Activated naive CD4-positive, alpha-beta T cell (primary cell): ENCODE measurements at regions not wholly inside any gene's neighbourhood (a gene's known extent, or its start where the extent isn't known, plus 50 kb on each side); places are given as distances from the start of the nearest gene placed in this dataset.
"Not testable (repeated sequence)": the region's sequence is repeated elsewhere in the genome, so short reads cannot be mapped to it uniquely, and the experiment has no call there.

Experiments
- DNase-seq, 4 experiments: peaks; one replicate each; lab custom pipeline; 2025; lab: John Stamatoyannopoulos, UW

DNA sequence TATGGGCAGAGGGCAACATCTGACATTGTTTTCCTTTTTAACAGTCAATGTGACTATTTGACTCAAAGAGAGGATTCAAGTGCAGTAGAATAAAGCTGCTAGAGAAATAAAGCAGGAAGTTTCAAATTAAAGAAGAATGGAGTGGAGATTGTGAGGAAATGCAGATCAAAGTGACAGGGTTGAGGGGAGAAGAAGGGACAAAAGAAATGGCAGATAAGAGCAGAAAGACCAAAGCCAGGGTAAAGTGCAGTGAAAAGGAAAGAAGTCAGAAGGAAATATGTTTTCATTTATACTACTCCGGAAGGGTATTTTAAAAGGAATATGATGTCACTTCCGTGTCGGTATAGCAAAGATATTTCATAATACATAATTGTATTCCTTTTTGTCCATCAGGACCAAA lies 297.5 kb upstream of the CRIM1 start:
- no peak for DNase-seq

DNA sequence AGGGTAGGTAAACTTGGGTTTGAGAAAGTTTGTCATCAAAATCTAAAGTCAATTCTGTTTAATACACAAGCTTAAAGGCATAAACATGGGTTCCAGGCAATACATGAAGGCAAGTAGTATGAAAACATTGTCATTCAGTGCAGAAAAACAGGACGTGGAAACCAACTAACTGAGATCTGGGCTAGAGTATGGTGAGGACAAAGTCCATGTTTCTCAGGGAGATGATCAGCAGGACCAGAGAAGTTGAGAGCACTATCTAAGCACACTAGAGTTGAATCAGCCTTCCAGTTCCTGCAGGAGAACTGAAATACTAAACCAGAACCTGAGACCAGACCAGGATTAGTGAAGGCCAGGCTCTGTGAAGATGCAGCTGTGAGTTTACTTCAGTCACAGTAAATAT lies 302.8 kb upstream of the CRIM1 start:
- DNase-seq = no peak

DNA sequence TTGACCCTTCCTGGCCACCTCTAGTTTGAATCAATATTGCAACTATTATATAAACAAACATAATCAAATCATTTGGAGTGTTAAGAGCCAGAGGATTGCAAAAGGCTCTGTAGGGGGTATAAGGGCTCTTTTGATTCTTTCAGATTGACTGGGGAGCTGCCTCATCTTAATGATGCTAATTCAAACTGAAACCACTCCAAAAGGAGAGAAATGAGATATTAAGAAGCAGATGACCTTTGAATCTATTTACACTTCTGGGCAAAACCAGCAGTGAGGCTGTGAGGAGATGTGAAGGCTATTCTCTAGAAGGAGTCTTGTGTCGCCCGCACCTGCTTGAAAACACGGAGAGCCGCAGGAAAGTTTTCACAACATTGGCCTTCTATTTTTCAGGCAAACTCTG lies 311.2 kb upstream of the CRIM1 start:
- DNase-seq = no peak

DNA sequence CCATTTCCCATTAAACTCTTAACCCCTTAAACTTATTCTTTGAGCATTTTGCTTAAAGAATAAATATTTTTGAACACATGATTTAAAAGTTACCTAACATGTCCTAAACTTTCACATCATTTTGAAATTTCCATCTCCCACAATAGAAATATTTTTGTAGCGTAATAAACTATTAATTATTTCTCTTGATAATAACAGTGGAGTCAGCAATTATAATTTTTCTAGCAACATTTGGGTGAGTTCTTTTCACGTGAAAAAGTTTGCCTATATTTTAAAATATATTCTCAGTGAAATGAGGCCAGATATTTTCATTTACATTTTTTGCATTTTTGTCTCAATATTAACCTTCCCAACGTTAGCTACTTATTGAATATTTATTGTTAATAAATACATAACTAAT lies 320.4 kb upstream of the CRIM1 start:
- no peak for DNase-seq

DNA sequence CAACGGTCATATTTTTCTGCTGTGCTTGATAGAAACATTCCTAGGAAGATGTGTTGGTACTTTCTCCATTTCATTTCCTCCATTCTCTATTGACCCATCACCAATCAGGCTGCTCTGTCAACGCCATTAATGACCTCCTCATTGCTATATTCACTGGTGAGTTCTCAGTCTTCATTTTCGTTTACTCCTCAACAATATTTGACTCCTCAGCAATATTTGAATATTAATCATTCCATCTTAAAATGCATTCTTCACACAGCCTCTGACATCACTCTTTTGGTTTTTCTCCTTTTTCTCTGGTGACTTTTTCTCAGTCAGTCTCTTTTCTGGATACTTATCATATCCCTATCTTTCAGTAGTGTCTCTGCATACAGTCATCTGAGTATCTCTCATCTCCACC lies 323.5 kb upstream of the CRIM1 start:
- no peak for DNase-seq

DNA sequence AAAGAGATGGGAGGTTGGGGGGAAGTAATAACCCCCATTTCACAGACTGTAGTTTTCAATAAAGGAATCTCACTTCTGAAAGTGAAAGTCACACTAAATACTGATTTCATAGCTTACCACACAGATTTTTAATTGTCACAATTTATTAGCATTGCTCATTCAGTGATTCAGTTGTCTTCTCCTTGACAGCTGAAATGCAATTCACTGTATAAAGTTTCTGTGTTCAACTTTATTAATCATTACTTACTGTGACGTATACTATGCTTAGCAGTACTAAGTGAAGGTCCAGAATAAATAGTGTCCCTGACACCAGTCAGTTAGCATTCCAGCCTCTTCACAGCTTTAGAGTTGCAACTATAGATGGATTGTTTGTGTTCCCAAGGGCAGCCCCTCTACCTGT lies 324.1 kb upstream of the CRIM1 start:
- no peak for DNase-seq

DNA sequence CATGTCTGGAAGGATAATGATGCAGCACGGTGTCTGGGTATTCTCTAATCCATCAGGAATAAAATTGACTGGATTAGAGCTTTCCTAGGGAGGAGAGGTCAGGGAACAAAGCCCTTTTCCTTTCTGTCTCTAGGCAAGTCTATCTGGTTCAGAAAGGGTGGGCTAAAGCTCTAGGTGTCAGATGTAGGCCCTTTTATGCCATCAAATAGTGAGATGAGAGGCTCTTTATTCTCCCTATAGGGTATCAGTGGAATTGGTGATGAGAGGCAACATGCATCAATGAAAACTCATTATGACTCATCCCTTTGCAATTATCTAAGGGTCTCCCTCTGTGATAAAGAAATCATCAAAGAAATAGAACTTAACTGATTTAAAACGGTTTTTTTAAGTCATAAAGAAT lies 328.0 kb upstream of the CRIM1 start:
- no peak for DNase-seq

DNA sequence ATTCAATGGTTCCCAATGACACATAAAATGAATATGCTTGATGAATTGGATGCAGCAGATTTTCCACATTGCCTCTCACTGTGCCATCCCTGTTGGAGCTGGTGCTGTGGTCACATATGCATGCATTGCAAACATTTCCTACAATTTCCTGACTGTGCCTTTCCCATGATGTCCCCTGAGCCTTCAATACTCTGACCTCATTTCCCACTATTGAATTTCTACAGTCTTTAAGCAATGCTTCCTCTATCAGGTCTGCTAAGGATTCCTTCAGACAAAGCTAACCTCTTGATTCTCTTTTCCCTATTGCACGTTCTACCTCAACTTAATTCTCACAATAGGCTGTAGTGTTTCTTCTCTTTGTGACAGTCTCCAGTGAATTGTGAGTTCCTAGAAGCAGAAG lies 342.5 kb upstream of the CRIM1 start:
- DNase-seq = no peak

DNA sequence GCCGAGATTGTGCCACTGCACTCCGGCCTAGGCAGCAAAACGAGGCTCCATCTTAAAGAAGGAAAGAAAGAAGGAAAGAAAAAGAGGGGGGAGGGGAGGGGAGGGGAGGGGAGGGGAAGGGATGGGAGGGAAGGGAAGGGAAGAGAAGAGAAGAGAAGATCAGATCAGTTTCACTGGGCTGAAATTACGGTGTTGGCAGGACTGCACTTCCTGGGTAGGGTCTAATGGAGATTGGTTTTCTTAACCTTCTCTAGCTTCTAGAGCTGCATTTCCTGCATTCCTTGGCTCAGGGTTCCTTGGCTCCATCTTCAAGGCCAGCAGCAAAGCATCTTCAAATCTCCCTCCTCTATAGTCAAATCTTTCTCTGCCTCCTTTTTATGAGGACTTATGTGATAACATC lies 349.1 kb upstream of the CRIM1 start:
- DNase-seq = no peak

DNA sequence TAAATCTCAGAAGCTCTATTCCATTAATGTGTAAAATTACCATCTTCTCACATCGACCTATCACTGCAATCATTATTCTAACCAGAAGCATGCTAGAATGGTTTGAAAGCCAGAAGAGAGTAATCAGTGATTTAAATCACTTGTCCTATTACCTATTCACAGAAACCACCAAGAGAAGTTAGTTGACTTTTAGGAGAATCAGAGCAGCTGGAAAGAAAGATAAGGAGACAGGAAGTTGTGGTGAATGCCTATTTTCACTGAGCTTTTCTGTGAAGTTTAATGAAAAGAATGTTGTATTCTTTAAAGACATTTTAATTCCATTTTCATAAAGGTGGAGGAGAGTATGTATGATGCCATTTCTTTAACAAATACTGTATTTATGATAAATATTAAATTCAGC lies 352.6 kb upstream of the CRIM1 start:
- DNase-seq = no peak

DNA sequence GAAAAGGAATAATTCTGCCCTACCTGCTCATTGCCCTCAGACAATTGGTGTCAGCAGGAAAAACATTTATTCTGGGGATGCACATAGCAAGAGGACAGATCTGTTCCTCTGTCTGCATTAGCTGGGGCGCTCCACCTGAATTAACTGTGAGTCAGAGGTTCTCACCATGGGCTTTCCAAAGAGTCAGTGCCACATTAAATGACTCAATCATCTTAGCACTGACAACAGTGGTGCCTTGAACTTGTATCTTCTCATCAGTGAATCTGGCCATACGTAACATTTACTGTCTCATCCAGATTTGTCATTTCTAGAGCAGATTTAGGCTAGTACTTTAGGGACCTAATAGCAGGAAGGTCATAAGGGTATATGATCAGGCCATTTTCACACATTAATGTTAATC lies 358.1 kb upstream of the CRIM1 start:
- DNase-seq = no peak

DNA sequence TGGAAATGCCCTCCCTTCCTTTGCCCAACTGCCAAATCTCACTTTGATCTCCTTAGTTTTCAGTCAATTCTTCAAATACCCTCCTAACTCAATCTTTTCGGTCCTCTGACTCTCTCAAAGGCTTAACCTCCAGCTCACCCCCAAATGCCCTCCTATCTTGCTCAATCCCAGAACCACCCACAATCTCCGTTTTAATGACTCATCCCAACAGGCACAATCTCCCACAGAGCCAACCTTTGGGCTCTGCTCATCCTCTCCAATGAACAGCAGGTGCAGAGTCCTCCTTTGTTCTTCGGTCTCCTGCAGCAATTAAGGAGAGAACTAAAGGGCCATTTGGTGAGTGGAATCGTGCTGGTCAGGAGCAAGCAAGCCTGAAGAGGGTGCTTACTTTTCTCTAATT lies 366.1 kb upstream of the CRIM1 start:
- no peak for DNase-seq

DNA sequence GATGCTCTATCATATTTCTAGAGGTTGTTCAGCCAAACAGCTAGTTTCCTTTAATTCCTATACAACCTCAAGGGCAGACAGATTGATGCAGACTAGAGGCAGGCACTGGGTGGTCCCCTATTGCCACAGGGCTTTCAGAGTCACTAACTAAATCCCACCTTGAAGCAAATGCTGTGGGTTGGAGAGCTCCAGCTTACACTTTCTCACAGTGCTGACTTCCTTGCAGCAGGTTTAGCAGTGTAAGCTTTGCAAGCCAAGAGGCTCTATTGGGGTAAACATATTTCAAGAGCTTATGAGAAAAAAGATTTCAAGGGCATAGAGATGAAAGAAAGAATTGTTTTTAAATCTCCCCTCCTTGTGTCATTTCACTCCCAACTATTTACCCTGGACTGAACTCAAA lies 366.5 kb upstream of the CRIM1 start:
- DNase-seq = no peak

DNA sequence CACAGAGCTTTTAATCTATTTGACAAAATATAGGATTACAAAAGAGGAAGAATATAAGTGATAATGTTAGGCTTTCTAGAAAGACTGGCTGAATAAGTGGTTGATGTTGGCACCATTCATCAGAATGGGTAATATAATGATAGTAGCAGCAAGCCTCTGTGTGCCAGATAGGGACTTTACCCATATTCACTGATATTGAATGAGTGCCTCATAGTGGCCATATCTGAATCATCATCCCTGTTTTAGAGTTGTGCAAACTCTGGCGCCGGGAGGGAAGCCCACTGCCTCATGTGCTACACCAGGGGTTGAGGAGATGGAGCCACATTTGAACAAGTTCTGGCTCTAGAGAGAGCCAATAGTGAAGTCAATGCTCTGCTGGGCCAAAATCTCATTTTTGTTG lies 368.7 kb upstream of the CRIM1 start:
- DNase-seq = no peak

DNA sequence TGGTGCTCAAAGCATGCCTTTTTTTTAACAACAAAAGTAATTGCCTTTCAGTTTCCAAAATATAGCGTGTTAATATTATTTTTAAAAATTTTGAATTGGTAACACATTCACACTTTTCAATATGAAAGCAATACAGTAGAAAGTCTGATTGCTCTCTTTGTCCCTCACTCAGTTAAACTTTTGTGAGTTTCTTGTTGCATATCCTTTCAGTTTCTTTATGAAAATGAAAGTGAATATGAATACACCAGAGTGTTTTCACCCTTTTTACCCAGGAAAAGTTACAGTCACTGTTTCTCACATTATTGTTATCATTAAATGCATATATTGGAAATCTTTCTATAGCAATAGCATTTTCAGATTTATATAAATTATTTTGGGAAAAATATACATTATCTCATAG lies 377.4 kb upstream of the CRIM1 start:
- no peak for DNase-seq

DNA sequence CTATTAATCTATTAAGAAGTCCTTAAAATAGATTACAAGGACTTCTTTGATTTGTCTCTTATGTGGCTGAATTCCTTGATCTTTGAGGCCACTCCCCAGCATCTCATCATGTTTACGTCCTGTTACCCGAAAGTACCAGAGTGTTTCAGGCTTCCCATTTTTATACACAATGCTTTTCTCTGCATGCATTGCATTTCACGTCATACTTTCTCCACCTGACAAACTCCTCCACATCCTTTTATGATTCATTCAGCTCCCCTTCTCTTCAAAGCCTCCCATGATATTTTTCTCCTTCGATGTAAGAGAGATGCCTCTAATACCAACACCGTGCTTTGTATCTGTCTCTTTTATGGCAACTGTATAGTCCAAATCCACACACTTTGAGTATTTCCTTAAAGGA lies 379.0 kb upstream of the CRIM1 start:
- no peak for DNase-seq

DNA sequence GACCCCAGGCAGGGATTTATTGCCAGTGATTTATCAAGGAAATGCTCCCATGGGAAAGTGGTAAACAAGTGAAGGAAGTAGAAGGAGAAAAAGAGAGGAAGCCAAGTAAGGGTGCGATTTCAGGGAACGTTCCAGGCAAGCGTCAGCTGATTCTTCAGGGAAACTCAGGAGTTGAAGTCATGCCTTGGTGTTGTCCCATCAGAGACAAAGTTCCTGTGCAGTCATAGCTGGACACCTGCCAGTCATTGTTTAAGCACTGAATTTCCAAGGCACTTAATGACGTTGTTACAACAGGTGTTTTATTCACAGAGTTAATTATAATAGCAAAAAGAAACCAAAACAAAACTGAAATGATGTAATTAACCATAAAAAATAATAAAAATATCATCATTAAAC lies 381.8 kb upstream of the CRIM1 start:
- DNase-seq = no peak

DNA sequence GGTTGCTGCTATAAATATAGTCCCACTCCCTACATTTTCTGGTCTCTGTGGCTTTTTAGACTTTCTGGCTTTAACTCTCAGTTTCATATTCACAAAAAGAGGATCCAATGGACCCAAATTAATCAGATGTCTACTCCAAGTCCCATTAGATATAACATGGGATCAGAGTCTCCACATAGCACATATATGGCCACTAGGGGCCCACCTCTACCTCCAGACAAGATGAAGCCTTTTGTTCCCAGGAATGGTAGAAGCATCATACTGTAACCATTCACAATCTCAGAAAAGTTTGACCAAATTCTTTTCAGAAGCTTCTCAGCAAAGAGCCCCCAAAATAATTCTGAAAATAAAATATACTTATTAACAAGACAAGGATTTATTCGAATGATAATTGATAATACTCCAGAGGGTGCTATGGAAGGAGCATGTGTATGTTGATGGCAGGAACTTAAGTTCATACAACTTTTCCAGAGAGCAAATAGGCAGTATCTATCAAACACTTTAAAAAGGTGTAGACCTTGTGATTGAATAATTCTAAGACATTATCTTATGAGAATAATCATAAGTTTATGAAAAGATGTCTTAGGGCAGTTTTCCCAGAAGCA lies 382.3 kb upstream of the CRIM1 start:
- no peak for DNase-seq

DNA sequence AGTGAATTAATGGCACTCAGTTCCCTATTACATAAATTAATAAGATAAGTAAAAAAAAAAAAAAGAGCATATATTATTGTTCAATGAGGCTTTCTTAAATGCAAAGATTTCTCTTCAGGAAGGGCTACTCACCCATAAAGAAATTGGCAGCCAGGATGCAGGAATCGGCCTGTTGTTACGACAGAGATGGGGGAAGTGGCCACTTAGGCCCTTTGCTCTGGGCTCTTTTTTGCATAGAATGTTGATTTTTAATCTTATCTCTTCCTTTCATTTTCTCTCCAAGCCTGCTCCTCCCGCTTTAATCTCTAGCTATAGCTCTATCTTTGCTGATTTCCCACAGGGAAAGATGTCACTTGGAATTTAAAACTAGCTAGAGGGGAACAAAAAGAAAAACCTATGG lies 391.8 kb upstream of the CRIM1 start:
- no peak for DNase-seq

DNA sequence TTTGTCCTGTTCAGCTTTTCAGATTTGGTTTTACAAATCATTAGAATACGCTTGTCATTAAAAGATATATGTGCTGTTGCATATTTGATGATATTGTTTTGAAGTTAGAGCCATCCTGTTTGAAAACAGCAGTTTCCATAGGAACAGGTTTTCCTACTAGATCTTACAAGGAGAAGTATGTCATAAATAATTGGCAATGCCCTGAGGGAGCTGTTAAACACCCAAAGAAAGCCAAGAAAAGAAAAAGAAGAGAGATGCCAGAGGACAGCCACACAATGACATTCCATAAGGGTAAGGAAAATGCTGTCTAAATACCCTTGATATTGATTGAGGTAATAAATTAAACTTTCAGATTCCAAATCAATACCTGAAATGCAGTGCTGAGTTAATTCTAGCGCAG lies 392.2 kb upstream of the CRIM1 start:
- DNase-seq = no peak

DNA sequence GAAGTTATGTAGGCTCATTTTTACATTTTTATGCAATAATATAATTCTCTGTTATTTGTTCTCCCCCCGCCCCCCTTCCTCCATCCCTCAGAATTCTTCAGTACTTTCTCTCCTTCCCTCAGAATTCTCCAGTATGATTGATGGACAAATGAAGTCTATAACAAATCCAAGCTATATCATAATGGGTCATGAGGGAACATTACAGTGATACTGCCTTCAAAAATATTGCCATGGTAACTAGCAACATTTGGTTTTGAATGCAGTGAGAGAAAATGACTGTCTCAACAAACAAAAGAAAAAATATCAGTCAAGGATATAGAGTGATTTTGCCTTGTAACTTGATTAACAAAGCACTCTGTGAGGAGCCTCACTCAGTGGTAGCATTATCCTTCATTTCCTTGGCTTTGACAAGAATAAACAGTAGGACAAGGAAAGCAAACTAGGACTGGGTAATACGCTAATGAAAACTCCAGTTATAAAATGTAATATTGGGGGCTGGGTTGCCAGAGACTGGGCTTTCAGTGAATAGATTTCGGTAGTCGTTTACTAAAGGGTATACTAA lies 392.9 kb upstream of the CRIM1 start:
- no peak for DNase-seq

DNA sequence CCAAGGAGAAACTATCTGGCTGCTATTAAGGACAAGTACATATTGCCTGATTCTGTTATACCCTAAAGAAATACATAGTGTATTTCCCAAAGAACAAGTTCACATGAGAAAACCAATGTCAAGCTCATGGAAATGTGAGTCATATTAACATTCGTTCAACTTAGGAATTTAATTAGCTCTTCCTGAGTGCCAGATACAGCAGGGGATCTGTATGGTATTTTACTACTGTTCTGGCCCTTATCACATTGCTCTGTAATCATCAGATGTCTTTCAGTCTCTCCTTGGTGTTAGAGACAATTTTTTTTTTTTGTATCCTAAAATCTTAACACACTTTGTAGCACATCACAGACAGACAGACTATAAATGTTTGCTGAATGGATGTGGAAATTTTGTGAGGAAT lies 395.0 kb upstream of the CRIM1 start:
- no peak for DNase-seq

DNA sequence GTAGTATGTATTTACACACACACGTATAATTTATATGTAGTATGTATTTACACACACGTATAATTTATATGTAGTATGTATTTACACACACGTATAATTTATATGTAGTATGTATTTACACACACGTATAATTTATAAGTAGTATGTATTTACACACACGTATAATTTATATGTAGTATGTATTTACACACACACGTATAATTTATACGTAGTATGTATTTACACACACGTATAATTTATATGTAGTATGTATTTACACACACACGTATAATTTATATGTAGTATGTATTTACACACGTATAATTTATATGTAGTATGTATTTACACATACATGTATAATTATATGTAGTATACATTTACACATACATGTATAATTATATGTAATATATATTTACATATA lies 398.5 kb upstream of the CRIM1 start:
- DNase-seq = not testable (repeated sequence)

DNA sequence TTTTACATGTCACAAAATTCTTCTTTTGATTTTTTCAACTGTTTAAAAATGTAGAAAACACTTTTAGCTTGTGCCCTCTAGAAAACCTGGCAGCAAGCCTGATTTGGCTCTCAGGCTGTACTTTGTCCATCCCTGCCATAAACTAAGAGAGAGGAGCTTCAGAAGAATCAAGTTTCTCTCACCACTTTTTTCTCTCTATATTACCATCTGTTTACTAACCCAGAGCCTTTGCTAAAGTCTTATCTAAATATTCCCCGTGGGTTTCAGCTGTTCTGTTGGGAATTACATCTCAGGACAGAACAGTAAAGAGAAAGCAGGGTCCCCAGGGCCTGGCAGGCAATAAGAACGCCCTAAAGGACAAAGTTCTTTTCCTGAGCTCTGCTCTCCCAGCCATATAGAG lies 409.1 kb upstream of the CRIM1 start:
- DNase-seq = no peak

DNA sequence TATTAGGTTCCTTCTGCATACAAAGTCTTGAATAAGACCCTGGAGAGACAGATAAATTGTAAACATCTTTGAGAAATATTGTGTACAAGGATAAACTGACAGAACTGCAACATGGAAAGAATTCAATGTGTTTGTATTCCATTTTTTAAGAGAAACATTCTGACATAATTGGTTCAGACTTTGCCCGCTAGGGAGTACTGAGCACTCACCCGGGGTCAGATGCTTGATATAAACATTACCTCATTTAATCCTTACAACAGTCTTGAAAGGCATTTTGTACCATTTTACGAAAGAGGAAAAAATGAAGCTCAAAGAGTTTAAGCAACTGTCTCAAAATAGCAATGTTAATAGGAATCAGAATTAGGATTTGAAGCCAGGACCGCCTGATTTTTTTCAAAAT lies 416.7 kb upstream of the CRIM1 start:
- DNase-seq = no peak
